ENCODE measurements at regions not wholly inside any gene's neighbourhood (a gene's known extent, or its start where the extent isn't known, plus 50 kb on each side); places are given as distances from the start of the nearest gene placed in this dataset.

- DNase-seq = no peak
These were observed 145.3 kb downstream of the VEGFA start for GRCh38 chr6:43915208-43915869.

DNA sequence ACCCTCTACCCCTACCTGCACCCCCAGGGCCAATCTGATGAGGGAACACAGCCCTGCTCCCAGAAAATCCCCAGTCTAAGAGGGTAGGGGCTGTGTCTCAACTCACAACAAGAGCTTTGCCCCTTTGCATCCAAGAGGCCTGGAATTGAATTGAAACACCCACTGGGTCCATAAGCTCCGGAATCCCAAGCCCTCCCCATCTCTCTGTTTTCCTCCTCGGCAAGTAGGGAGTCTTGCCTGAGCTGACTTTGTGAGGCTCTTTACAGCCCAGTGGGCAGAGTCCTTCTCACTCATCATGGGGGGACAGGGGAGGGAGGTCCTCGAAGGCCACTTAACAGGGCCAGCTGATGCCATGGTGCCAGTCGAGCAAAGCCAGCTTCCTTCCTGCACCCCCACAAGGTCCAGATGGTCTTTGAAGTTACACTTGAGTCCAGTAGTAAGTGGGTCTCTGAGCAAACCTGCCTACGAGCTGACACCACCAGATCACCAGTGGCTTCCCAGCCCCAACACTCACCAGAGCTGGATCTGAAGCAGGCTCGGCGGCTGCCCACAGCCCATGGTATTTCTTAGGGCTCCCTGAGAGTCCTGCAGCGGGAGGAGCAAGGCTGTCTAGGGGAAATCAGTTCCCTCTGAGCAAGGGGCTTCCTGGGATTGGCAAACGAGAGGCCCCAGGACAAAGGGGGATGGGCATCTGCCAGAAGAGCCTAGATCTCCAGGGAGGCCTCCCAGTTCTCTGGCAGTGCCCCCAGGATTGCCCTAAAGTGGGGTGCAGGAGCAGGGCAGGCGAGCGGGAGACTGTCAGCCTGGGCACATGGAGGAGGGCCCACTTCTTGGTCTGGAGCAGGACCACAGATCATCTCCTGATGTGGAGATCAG lies 144.5 kb downstream of the VEGFA start:
- no peak for DNase-seq

GRCh38 chr6:43913375-43914271 lies 143.6 kb downstream of the VEGFA start:
- DNase-seq = no peak

- DNase-seq = no peak
These were observed 142.8 kb downstream of the VEGFA start for GRCh38 chr6:43912598-43913371.

GRCh38 chr6:43912116-43912577 lies 142.1 kb downstream of the VEGFA start:
- DNase-seq = no peak

GRCh38 chr6:43911354-43912115 lies 141.5 kb downstream of the VEGFA start:
- DNase-seq = no peak

DNA sequence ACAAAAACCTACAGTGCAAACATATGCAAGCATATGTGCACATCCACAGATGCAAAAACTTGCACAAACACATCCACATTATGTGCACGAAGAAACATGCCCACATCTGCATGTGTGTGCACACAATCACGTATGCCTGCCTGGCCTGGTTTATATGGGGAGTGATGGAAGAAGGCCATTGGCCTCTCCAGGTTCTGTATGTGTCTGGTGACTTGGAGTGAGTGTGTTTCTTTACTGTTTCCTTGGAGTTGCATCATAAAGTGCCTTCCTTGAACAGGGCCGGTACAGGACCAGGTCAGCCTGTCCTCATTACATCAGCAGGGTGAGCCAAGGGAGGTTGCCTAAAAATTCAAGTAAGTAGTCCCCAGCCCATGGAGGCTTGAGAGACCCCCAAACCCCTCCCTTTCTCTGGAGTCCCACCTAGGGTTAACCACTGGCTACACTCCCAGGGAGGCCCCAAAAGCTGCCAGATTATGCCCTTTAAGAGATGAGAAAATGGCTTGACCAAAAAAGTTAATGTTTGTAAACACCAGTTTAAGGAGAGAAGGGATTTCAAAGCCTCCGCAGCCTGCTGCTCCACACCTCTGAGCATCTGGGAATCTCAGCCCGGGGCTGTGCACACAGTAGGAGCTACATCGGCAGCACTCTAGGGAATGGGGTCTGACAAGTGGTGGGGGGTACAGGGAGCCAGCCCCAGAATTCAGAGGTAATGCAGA lies 140.8 kb downstream of the VEGFA start:
- peak in 1 of 2 experiments; percentile 44 for DNase-seq

GRCh38 chr6:43910149-43910637 lies 140.2 kb downstream of the VEGFA start:
- no peak for DNase-seq

DNA sequence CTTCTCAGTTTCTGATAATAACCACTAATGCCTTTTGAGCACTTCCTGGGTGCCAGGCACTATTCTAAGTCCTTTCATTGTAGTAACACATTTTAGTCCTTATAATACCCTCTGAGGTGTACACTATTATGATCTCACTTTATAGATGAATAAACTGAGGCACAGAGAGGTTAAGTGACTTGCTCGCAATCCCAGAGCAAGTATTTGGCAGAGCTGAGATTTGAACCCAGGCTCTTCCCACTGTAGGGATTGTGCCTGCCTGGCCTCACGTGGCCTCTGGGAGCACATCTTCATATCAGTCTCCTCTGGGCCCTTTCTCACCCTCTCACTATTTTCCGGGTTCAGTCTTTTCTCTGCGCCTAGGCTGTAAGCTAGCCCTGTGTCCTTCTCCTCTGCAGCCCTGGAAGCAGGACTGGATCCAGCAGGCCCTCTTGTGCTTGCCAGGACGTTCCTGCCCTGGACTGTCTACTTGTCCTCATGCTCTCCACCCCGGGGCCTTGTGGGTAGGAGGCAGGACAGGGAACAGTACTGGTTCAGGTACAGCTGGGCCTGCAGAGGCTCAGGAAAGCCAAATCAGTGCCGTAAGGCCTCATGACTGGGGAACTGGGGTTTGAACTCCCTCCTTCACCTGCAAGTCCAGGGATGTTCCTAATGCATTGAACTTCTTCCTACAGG lies 139.6 kb downstream of the VEGFA start:
- DNase-seq = no peak

DNA sequence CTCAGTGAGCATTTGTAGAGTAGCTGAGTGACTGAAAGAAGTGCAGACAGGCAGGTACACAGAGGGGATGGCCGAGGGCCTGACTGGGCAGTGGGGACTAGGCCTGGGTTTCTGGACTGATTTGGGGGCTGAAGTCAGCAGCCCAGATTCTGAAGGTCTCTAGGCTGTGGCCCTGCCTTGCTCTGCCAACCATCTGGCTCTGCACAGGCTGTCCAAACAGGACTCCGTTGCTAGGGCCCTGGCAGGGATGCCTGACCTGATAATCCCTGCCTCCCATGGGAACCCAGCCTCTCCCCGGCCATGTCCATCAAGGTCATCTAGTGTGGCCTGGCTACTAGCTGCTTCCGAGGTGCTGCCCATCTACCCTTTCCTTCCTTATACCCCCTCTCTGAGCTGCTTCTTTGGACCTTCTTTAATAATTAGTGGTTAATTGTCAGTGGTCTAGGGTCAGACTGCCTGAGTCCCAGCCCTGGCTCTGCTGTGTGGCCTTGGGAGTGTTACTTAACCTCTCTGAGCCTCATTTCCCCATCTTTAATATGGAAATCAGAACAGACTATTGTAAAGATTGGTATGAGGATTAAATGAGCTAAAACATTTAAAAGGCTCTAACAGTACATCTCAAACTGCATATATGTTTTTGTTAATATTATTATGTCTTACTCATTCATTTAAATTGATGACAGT lies 137.9 kb downstream of the VEGFA start:
- no peak for DNase-seq

GRCh38 chr6:43907312-43907711 lies 137.3 kb downstream of the VEGFA start:
- DNase-seq = no peak

GRCh38 chr6:43904311-43905123 lies 134.5 kb downstream of the VEGFA start:
- no peak for DNase-seq

- no peak for DNase-seq
These were observed 133.8 kb downstream of the VEGFA start for GRCh38 chr6:43903739-43904290.

GRCh38 chr6:43901733-43902230 lies 131.8 kb downstream of the VEGFA start:
- DNase-seq = no peak

DNA sequence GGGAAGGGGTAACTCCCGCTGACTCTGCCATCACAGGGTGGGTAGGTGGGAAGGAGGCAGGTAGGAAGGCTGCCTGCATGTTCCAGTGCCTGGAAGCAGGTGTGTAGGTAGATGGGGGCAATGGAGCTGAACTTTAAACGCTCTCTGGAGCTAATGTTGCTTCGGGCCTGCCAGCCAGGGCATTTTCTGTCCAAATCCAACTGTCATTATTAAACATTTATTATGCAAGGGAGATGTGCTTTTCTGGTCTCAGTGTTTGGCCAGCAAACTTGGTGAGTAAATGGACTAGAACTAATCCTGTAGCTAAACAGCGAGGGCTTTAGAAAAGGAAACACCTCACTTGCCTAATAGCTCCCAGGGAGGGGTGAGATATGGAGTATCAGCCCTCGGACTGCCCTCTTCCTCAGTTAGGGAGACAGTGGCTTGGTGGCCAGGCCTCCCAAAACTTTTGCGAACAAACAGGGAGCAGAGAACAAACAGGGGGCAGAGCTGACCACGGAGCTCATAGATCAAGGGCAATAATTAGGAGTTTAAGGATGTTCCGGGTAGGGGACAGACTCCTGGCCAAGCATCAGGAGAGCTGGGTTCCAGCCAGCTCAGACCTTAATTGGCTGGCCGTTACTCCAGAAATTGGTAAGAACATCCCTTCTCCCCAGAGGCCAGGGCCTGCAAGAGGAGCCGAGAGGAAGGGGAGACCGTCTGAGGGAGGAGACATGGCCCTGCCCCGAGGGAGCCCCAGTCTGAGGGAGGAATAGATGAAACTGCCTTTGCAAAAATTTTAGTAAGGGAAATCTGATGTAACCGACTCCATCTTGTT lies 131.1 kb downstream of the VEGFA start:
- no peak for DNase-seq

DNA sequence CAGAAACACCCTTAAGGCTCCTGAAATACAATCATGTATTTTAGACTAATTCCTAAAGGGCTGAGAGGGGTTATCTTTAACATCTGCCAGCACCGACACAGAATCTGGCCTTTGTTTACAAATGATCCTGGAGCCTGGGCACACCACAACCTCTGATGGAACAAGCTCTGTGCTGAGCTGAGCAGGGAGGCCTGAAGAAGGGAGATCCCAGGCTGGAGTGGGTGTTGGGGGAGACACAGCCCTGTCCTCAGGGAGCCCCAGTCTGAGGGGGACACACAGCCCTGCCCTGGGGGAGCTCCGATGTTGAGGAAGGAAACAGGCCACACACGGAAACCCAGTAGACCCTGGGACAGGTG lies 130.5 kb downstream of the VEGFA start:
- DNase-seq = no peak

GRCh38 chr6:43899830-43900229 lies 129.8 kb downstream of the VEGFA start:
- no peak for DNase-seq

Measured in NCI-H1930 (cell line).